ENCODE measurements at regions not wholly inside any gene's neighbourhood (a gene's known extent, or its start where the extent isn't known, plus 50 kb on each side); places are given as distances from the start of the nearest gene placed in this dataset.

- H2AK9ac ChIP-seq (replicated peaks; ENCODE audit: low read depth, low read length, poor library complexity): no peak overlapping the region
- no peak for ATAC-seq (ENCODE audit: low read depth)
- H2BK120ac ChIP-seq (ENCODE audit: low read depth, low read length): no peak overlapping the region
- H4K91ac ChIP-seq (ENCODE audit: insufficient read depth, low read depth, low read length): no peak overlapping the region
- H3K4me2 ChIP-seq (ENCODE audit: low read depth, low read length): no peak overlapping the region
- no peak overlapping the region for H4K5ac ChIP-seq (ENCODE audit: low read depth, low read length)
- no peak overlapping the region for H2BK5ac ChIP-seq (ENCODE audit: low read depth, low read length, poor library complexity, severe bottlenecking)
- BruUV-seq (replicated peaks): no TSS peak
- no peak overlapping the region for H2AFZ ChIP-seq (replicated peaks; ENCODE audit: low read length, poor library complexity)
- H3K79me1 ChIP-seq (ENCODE audit: low read depth in 1 of 2, low read length in 2 of 2): no peaks in the 10 kb centered on the region
- POLR2A ChIA-PET (ENCODE audit: unreplicated experiment): no interaction called here
- WGBS, 2 experiments (ENCODE audit: extremely low coverage in 2 of 2, insufficient read length in 1 of 2): no CpG with 5 or more reads among the region's 5 CpGs
- DNase-seq: no peak
- no peak overlapping the region for H3K27ac ChIP-seq (ENCODE audit: insufficient read depth, low read length)
- H3K18ac ChIP-seq (ENCODE audit: low read depth, low read length): no peak overlapping the region
- no peak overlapping the region for H3K14ac ChIP-seq (replicated peaks; ENCODE audit: low read depth, low read length)
- H3K36me3 ChIP-seq (ENCODE audit: control insufficient read depth, insufficient read depth, low read length): no peaks in the 10 kb centered on the region
- H3K9me3 ChIP-seq (ENCODE audit: control insufficient read depth, insufficient read depth, low read length): no peaks in the 10 kb centered on the region
- no peak overlapping the region for H3K4ac ChIP-seq (ENCODE audit: low read depth, low read length)
- dilution Hi-C loops (cut with HindIII; ENCODE audit: low sequenced_read_pairs, unreplicated experiment): no loop called here
- H2BK15ac ChIP-seq (ENCODE audit: low read depth, low read length): no peak overlapping the region
- intact Hi-C loops (cut with micrococcal nuclease): no loop called here
- H3K9me1 ChIP-seq (ENCODE audit: insufficient read depth, low read length): no peaks in the 10 kb centered on the region
- in situ Hi-C loops (cut with MboI; ENCODE audit: low sequenced_read_pairs): no loop called here
- no peaks in the 10 kb centered on the region for H3K27me3 ChIP-seq (ENCODE audit: control insufficient read depth, insufficient read depth, low read length)
- H4K20me1 ChIP-seq (ENCODE audit: insufficient read depth, low read length): no peaks in the 10 kb centered on the region
- no peak overlapping the region for H3K9ac ChIP-seq (ENCODE audit: low read depth, low read length)
- no peak overlapping the region for H4K8ac ChIP-seq (ENCODE audit: low read depth in 2 of 2, low read length in 2 of 2)
- no peak overlapping the region for H3K56ac ChIP-seq (ENCODE audit: extremely low read depth, insufficient read depth, low read length)
- CTCF ChIA-PET: interaction anchor here (0.6 kb wide), 1 partner anchor 399 kb away, joined by 3 read pairs; no protein-coding TSS in a partner anchor
- no peak overlapping the region for H3K4me3 ChIP-seq (ENCODE audit: insufficient read depth, low read depth, low read length)
- no peak overlapping the region for H2AK5ac ChIP-seq (ENCODE audit: low read depth, low read length)
- no peaks in the 10 kb centered on the region for H3K4me1 ChIP-seq (ENCODE audit: control insufficient read depth, insufficient read depth, low read length)
- H3K23ac ChIP-seq (ENCODE audit: low read depth, low read length): no peak overlapping the region
- TF ChIP-seq MAZ (IDR thresholded peaks at IDR 0.05; ENCODE audit: borderline replicate concordance, low read depth, low read length) (no peak), BHLHE40 (IDR thresholded peaks at IDR 0.05; ENCODE audit: low read depth, low read length) (no peak), ELK1 (IDR thresholded peaks at IDR 0.05; ENCODE audit: borderline replicate concordance, low read depth, low read length) (no peak), POLR2A (IDR thresholded peaks at IDR 0.05; ENCODE audit: low read depth, low read length) (no peak), RFX5 (IDR thresholded peaks at IDR 0.05; ENCODE audit: low read depth, low read length) (no peak), CEBPB (IDR thresholded peaks at IDR 0.05; ENCODE audit: low read depth, low read length) (no peak), USF2 (IDR thresholded peaks at IDR 0.05; ENCODE audit: low read depth, low read length) (no peak), RCOR1 (IDR thresholded peaks at IDR 0.05; ENCODE audit: insufficient replicate concordance, low read length) (no peak), FOS (IDR thresholded peaks at IDR 0.05; ENCODE audit: low read depth, low read length) (no peak), CHD1 (IDR thresholded peaks at IDR 0.05; ENCODE audit: low read depth, low read length) (no peak), NFE2L2 (IDR thresholded peaks at IDR 0.05; ENCODE audit: low read depth, low read length) (no peak)
- no peak overlapping the region for H2BK20ac ChIP-seq (ENCODE audit: low read depth, low read length)
These were observed 62.6 kb downstream of the ZIC1 start for GRCh38 chr3:147471741-147472140.

Data from IMR-90 (cell line).